Stimulated activated CD8-positive, alpha-beta memory T cell treated with anti-CD3 and anti-CD28 coated beads, Interleukin-2, amount 100 ng/mL, for 48 hours (primary cell): ENCODE measurements at regions not wholly inside any gene's neighbourhood (a gene's known extent, or its start where the extent isn't known, plus 50 kb on each side); places are given as distances from the start of the nearest gene placed in this dataset.

ENCODE experiments used
- DNase-seq, 2 donors: peaks; one replicate each; pipeline ENCODE4 v3.0.0-alpha.2; 2020; ENCODE audit warnings: low read depth in 2 of 2

DNA sequence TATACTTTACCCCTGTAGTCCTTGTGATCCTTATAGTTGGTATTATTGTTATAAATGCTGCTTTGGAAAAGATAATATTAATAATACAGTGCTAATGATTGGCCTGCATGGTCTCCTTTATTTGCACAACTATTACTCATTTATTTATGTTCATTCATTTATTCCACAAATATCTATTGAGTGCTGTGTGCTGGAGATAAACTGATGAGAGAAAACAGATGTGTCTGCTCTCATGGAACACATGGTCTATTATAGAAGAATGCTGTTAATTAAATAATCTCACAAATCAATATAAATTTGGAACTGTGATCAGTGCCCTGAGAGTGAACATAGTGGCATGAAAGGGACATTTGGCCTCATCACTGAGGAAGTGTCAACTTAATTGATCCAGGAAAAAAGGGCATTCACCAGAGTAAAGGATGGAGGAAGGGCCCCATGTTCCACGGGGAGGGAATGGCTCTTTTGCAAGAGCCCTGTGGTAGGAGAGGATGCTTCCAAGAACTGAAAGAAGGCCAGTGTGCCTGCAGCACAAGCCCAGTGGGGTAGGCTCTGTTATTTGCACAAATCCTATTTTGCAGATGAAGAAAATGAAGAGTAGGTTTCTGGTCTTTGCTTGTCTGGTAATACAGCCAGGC lies 91.5 kb upstream of the STK39 start:
- no peak for DNase-seq

- no peak for DNase-seq
Observed at GRCh38 chr2:168340931-168341330, 93.5 kb upstream of the STK39 start.

DNA sequence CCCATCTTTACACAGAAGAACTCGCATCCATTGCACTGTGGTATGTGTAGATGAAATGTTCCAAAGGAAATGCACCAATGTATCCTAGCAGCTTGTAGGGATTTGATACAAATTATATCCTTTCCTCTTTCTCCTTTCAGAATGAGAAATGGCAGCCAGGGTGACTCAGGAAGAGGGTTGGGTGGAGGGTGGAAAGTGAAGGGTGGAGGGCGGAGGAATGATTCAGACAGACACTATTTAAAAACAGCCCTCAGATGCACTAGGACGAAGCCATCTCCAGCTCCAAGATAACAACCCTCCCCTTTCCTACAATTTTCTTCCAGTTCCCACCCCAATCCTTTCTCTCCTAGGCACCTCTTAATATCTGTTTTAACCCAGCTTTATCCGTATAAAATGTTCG lies 96.2 kb upstream of the STK39 start:
- DNase-seq = no peak

DNA sequence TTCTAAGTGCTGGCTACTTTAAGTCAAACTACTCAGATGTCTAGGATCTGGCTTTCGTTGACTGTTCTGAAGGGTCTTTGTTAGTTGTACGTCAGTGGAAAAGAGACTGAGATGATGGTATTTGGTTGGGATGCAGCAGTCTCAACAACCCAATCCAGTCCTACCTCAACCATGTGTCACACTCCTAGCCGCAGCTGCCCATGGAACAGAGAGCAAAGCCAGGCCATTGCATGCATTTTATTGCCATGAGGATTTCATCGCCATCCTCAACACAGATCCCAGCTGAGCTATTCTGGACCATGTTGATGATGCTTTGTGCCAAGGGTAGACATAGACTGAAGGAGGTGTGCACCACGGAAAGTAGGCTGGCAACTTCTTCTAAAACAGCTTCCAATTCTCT lies 97.3 kb upstream of the STK39 start:
- DNase-seq = no peak

DNA sequence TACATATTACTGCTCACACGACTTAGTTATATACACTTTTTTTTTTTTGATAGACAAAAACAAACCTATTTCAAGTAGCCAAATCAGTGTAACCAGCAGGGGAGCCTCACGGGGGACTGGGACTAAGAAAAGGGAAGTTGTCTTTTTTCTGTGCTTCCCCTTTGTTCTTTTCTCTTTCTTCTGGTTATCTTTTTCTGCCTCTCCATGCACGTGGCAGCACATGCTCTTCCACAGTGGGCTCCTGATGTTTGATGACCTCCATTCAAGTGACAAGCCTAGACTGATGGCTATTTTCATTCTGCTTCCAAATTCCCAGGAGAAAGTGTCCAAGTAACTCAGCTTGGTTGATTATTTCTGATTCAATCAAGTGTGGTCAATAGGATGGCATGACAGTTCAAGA lies 98.2 kb upstream of the STK39 start:
- DNase-seq = no peak

- peak; percentile 18 to 49 for DNase-seq
Observed at GRCh38 chr2:168346725-168347477, 99.5 kb upstream of the STK39 start.

GRCh38 chr2:168348076-168348475 lies 100.7 kb upstream of the STK39 start:
- DNase-seq = no peak

GRCh38 chr2:168350380-168350779 lies 103.0 kb upstream of the STK39 start:
- DNase-seq = no peak

GRCh38 chr2:168353251-168353650 lies 102.8 kb upstream of the CERS6 start:
- DNase-seq = no peak

DNA sequence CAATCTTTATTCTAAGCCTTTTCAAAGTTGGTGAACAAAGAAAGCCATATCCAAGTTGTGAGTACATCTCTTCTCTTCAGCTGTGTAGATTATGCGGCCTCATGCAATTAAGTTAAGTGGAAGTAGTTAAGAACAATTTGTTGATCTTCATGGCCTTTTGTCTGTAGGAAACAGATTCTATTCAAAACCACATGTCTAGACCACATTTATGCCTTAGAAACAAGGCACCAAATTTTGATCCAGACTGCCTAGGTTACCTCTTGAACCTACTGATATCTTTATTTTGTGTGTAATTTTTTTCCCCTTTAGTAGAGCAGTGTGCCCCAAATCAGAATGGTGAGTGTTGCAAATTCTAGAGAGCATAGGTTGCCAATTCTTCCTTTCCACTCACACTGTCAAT lies 101.6 kb upstream of the CERS6 start:
- no peak for DNase-seq

- DNase-seq = no peak
Observed at GRCh38 chr2:168355121-168355520, 101.0 kb upstream of the CERS6 start.

DNA sequence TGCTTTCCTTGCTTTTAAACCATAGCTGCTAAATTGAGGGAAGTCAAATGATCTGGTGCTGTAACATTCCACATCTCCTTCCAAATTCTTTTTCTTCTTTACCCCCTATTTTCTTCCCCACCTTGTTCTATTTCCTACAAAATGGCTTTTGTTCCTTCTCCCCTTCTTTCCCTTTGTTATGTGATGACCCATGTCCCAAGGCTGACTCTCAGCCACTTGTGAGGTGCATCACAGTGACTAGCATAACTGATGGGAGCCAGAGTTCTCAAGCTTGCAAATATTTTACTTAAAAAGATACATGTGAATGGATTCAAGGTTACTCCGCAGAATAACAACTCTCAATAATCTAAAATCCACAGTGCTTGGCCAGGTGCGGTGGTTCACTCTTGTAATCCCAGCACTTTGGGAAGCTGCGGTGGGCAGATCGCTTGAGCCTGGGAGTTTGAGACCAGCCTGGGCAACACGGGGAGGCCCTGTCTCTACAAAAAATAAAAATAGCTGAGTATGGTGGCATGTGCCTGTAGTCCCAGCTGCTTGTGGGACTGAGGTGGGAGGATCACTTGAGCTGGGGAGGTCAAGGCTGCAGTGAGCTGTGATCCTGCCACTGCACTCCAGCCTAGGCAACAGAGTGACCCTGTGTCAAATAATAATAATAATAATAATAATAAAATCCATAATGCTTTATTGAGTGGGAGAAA lies 100.1 kb upstream of the CERS6 start:
- no peak for DNase-seq

- DNase-seq = no peak
Observed at GRCh38 chr2:168356477-168356835, 99.6 kb upstream of the CERS6 start.

DNA sequence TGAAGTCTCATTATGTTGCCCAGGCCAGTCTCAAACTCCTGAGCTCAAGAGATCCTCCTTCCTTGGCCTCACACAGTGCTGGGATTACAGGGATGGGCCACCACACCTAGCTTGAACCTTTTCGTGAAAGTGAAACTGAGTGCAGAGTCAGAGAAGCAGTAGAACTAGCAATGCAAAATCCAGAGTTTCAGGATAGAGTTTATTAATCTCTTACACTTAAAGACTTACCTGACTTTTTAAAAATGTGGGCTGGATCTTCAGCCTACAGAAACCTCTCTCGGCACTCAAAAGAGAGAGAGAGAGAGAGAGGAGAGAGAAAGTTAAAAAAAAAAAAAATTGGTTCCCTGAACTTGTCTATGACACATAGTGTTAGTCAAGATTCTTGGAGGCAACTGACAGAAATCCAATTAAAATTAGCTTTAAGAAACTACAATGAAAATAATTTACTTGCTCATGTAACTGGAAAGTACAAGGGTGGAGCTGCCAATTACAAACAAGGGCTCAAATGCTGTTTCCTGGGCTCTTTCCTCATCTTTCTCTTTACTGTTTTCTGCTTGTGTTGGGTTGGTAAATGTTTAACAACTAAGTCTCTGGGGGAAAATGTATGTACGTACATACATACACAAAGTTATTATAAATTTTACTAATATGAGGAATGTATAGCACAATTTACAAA lies 98.1 kb upstream of the CERS6 start:
- DNase-seq = no peak

DNA sequence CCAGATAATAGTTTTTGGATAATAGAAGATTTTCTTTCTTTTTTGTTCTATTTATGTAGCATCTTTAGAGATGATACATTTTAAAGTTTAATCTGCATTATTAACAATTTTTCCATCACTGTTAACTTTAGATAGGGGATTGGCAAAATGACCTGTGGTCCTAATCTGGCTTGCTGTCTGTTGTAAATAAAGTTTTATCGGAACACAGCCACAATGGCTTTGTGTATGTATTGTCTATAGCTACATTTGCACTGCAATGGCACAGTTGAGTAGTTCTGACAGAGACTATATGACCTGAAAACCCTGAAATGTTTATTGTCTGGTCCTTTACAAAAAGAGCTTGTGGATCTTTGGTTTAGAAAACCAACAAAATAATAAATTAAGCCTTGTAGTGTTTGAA lies 97.0 kb upstream of the CERS6 start:
- DNase-seq = no peak

- DNase-seq = no peak
Observed at GRCh38 chr2:168363347-168364092, 92.6 kb upstream of the CERS6 start.

DNA sequence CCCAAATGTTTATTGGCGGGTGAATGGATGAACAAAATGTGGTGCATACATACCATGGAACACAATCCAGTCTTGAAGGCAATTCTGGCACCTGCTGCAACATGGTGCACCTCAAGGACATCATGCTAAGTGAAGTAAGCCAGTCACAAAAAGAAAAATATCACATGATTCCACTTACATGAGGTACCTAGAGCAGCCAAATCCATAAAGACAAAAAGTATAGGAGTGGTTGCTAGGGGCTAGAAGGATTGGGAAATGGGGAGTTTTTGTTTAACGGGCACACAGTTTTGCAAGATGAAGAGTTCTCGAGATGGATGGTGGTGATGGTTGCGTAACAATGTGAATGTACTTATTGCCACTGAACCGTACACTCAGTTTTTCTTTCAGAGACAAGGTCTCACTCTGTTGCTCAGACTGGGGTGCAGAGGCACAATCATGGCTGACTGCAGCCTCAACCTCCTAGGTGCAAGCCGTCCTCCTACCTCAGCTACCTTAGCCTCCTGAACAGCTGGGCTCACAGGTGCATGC lies 90.9 kb upstream of the CERS6 start:
- DNase-seq = no peak

- DNase-seq = no peak
Observed at GRCh38 chr2:168369031-168369430, 87.0 kb upstream of the CERS6 start.

DNA sequence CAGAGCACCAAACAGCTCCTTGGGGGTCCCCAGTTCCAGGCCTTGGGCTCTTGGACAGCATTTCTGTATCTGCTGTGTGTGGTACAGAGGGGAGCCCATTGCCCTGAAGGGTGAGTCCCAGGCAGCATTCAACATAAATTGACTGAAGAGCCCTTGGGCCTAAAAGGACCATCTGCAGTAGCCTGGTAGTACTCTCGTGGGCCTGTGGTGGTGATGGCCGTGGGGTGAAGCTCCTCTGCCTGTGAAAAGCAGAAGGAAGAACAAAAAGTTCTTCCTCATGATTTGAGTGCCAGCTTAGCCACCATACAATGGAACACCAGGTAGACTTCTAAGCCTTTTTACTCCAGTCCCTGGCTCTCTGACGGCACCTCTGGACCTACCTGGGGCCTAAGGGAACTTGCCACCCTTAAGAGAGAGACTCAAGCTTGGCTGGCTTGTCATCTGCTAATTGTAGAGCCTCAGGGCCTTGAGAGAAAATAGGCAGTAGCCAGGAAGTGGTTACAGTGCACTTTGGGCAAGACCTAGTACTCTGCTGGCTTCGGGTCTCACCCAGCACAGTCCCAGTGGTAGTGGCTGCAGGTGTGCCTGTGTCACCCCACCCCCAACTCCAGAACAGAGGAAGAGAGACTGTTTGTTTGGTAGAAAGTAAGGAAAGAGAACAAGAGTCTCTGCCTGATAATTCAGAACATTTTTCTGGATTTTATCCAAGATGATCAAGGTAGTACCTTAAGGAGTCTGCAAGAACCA lies 84.6 kb upstream of the CERS6 start:
- no peak for DNase-seq

GRCh38 chr2:168373468-168373867 lies 82.6 kb upstream of the CERS6 start:
- DNase-seq = no peak
